HTR-8/SVneo (cell line): ENCODE measurements at regions not wholly inside any gene's neighbourhood (a gene's known extent, or its start where the extent isn't known, plus 50 kb on each side); places are given as distances from the start of the nearest gene placed in this dataset.
"Not testable (repeated sequence)": the region's sequence is repeated elsewhere in the genome, so short reads cannot be mapped to it uniquely, and the experiment has no call there.

Source experiments
- DNase-seq: peaks from one replicate; pipeline ENCODE4 v3.0.0; 2011; ENCODE audit warnings: low spot score, mixed read lengths; ENCODE audit not compliant: insufficient read length
- FAIRE-seq: peaks from 2 replicates; lab custom pipeline; 2011; peaks lifted over from hg19 to GRCh38; lab: Jason Lieb, UNC

- FAIRE-seq = no peak
Measured at GRCh38 chr4:120636120-120636630, 286.4 kb downstream of the PRDM5 start.

GRCh38 chr4:120633810-120634209 lies 288.7 kb downstream of the PRDM5 start:
- DNase-seq (no peak), FAIRE-seq (no peak)

More at GRCh38 chr4:120636120-120636630, 286.4 kb downstream of the PRDM5 start:
- no peak for DNase-seq

GRCh38 chr4:120630427-120630826 lies 292.1 kb downstream of the PRDM5 start:
- FAIRE-seq (no peak), DNase-seq (no peak)

DNA sequence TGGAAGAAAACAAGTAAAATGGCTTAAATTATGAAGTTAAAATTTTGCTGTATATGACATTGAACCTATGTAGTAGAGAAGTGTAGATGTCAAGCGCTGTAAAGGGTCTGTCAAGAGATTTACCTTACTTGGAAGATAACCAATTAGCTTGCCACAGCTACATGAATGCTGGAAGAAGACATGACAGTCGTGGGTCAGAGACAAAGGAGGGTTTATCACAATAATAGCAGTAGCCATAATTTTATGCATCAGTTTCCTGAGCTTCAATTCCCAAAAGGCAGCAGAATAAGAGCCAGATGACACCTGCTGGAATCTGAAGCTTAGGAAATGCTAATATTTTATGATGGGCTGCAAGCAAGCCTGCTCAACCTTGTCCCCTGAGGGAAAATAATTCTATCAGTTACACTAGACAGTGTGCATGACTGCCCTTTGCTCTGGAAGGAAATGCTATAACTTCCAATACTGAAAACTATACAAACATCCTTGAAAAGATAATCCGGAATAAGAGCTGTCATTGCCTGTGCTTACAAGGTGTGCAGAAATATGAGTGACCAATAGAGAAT lies 292.9 kb downstream of the PRDM5 start:
- FAIRE-seq (no peak), DNase-seq (no peak)

- FAIRE-seq (no peak), DNase-seq (no peak)
Measured at GRCh38 chr4:120622601-120623000, 299.9 kb downstream of the PRDM5 start.

GRCh38 chr4:120617171-120617570 lies 305.4 kb downstream of the PRDM5 start:
- FAIRE-seq (no peak), DNase-seq (no peak)

DNA sequence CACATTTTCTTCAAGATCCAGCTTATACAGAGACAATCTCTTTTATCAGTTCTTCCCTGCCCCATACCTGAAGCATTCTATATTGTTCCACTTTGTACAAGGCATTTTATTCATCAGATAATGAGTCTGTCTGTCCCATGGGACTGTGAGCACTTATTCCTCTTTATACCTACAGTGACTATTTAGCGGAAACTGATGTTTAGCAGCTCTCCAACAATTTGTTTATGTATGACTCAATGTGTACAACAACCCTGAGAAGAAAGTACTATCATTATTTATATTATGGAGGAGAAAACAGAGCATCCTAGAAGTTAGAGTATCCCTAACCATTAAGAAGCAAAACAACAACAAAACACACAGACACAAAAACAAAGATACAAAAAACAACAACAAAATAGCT lies 306.5 kb downstream of the PRDM5 start:
- no peak for DNase-seq
- no peak for FAIRE-seq

DNA sequence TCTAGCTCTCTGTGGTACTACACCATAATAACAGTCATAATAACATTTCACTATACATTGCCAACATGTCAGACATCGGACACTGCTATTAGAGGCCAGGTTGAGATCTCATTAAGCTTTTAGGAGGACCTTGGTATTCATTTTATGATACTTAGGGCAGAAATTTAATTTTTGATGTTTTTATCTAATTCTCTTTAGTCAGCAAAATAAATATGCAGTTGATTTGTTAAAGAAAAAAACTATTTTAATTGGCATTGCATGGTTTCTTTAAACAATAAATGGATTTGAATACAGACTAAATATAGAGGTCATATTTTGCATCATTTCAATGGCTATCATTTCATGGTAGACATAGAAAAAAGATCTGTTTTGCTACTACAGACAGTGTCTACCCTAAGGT lies 308.7 kb downstream of the PRDM5 start:
- no peak for FAIRE-seq
- DNase-seq = no peak

DNA sequence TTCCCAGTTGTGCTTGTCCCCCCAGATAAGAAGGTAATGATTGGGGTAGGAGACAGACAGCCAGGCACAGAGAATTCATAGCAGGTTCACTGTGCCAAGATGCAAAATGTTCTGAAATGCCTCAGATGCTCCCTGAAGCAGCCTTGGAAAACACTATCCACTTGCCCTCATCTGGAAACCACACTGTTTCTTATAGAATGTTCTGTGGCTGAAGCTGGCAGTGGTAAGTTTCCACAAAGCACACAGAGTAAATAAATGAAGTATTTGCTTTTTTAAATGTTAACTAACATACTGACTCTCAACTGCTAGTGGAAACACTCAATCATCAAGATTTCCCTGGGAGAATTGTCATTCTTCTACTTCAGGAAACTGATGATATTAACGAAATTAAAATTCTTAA lies 311.4 kb downstream of the PRDM5 start:
- FAIRE-seq (no peak), DNase-seq (no peak)

DNA sequence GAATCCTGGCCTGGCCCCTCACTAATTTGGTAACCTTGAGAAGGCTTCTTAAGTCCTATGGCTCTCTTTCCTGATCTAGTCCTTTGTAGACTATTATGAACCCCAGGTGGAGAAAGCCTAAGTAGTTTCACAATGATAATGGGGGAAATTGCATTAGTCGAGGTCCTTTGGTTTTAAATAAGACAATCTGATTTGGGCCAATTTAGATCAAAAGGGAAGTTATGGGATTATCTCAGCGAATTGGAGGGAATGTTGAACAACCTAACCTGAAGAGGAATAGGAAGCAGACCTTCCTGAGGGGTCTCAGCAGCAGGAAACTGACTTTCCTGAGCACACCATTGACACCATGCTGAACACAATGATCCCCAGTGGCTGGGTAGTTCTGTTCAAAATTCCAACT lies 331.5 kb downstream of the PRDM5 start:
- FAIRE-seq (no peak), DNase-seq (no peak)

DNA sequence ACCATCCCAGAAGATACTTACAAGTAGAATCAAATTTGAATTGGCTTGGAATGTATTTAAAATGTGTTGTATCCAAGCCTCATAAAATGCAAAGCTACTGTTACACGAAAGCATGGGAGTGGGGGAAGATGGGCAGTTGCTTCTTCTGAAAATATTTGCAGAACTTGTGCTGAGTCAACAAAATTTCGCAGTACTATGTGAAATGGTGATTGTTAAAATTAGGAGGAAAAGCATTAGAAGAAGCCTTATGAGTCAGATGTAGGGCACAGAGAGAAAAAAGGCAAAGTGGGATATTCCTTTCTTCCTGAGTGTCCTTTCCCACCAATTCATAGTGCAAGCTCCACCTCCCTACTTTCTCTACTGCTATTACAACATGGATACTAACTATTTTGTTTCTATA lies 332.7 kb downstream of the PRDM5 start:
- DNase-seq (no peak), FAIRE-seq (no peak)

GRCh38 chr4:120568731-120569130 lies 353.8 kb downstream of the PRDM5 start:
- DNase-seq = no peak
- FAIRE-seq = no peak

GRCh38 chr4:120561648-120562047 lies 360.9 kb downstream of the PRDM5 start:
- FAIRE-seq = no peak
- DNase-seq = no peak

- DNase-seq (no peak), FAIRE-seq (no peak)
Measured at GRCh38 chr4:120557372-120557771, 365.2 kb downstream of the PRDM5 start.

DNA sequence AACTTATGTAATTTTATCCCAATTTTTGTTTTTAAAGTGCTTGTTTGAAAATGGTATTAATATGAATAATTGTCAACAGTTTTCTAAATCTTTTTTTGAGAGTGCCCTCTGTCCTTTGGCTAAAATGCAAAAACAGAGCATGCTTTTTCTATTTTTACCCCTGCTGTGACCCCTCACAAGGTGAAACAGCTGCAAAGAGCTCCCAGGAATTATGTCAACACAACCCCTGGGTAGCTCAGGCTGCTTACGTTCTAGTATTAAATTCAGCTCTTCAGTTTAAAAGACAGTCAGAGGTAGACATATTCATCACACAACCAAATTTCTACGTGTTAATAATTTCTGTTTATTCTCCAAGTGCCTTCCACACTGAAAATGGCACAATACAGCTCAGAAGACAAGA lies 367.5 kb downstream of the PRDM5 start:
- FAIRE-seq (no peak), DNase-seq (no peak)

- FAIRE-seq (no peak), DNase-seq (no peak)
Measured at GRCh38 chr4:120554086-120554485, 368.4 kb downstream of the PRDM5 start.

GRCh38 chr4:120550624-120551220 lies 371.8 kb downstream of the PRDM5 start:
- DNase-seq, FAIRE-seq: not testable (repeated sequence)

DNA sequence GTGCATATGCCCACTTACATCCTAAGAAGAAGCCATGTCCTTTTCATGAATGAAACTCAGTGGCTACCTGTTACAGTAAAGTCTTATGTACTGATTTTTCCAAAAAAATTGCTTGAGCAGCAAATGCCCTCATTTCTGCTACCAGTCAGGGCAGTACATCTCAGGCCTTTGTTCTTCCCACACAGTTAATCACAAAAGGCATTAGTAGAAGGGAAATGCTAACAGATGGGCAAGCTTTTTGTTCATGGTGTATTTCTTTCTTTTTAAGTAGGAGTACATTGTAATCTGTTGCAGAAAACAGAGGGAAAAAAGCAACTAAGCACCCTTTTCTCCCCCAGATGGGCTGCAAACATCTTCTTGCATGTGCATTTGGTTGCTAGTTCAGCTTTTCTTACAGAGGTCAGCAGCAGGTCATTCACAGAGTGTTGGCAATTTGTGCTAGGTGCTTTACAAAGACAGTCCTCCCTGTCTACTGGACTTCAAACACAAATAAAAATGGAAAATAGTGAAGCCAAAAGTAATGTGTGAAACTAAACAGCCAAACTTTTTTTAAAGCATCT lies 373.4 kb downstream of the PRDM5 start:
- DNase-seq = no peak
- FAIRE-seq = no peak

GRCh38 chr4:120545391-120545790 lies 377.1 kb downstream of the PRDM5 start:
- FAIRE-seq = no peak
- DNase-seq = no peak

DNA sequence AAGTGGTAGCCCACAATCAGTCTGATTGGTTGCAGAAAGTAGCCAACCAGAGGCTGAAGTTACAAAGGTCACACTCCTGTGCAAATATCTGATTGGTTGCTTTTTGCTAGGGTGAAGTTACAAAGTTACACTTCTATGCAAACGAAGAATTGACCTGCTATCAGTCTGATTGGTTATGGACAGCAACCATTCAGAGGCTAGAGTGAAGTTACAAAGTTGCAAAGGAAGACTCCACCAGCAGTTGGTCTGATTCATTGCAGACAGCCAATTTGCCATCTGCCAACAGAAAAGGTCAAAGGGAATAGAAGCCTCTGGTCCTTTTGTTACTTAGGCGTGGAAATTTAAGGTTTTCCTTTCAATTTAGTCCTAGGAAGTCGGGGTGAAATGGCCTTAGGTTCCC lies 377.7 kb downstream of the PRDM5 start:
- FAIRE-seq = no peak
- no peak for DNase-seq

DNA sequence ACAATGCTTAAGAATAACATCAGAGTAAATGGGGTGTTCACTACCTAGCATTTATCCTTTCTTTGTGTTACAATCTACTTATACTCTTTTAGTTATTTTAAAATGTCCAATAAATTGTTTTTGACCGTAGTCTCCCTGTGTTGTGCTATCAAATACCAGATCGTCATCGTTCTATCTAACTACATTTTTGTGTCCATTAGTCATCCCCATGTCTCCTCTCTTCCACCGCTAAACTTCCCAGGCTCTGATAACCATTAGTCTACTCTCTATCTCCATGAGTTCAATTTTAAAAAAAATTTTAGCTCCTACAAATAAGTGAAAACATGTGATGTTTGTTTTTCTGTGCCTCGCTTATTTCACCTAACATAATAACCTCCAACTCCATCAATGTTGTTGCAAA lies 381.9 kb downstream of the PRDM5 start:
- FAIRE-seq (no peak), DNase-seq (no peak)

GRCh38 chr4:120536884-120537283 lies 385.6 kb downstream of the PRDM5 start:
- FAIRE-seq (no peak), DNase-seq (no peak)
